ENCODE measurements at regions not wholly inside any gene's neighbourhood (a gene's known extent, or its start where the extent isn't known, plus 50 kb on each side); places are given as distances from the start of the nearest gene placed in this dataset.

- no peak for DNase-seq (ENCODE audit: low spot score, unreplicated experiment)
- TF ChIP-seq CTCF (IDR thresholded peaks at IDR 0.05; ENCODE audit: unreplicated experiment): no peak
- peaks cover 16% of the 10 kb centered on the region for H3K4me1 Mint-ChIP-seq (ENCODE audit: low read depth)
- no peaks in the 10 kb centered on the region for H3K9me3 Mint-ChIP-seq (ENCODE audit: low read depth)
- no peak overlapping the region for H3K27ac Mint-ChIP-seq
- no peaks in the 10 kb centered on the region for H3K36me3 Mint-ChIP-seq (ENCODE audit: insufficient read depth)
- peaks cover 30% of the 10 kb centered on the region for H3K27me3 Mint-ChIP-seq
- H3K4me3 Mint-ChIP-seq (ENCODE audit: low read depth): no peak overlapping the region
Observed at GRCh38 chr20:39214828-39215227, 252.7 kb downstream of the DHX35 start.

- Mint-ChIP-seq H3K4me1 (ENCODE audit: low read depth) (peaks cover 16% of the 10 kb centered on the region), H3K4me3 (ENCODE audit: low read depth) (no peak overlapping the region), H3K36me3 (ENCODE audit: insufficient read depth) (no peaks in the 10 kb centered on the region), H3K9me3 (ENCODE audit: low read depth) (no peaks in the 10 kb centered on the region), H3K27me3 (peaks cover 25% of the 10 kb centered on the region), H3K27ac (no peak overlapping the region)
- TF ChIP-seq CTCF (IDR thresholded peaks at IDR 0.05; ENCODE audit: unreplicated experiment): no peak
- no peak for DNase-seq (ENCODE audit: low spot score, unreplicated experiment)
Observed at GRCh38 chr20:39213476-39214145, 251.5 kb downstream of the DHX35 start.

GRCh38 chr20:39211060-39211748, 249.1 kb downstream of the DHX35 start:
- H3K9me3 Mint-ChIP-seq (ENCODE audit: low read depth): no peaks in the 10 kb centered on the region
- H3K4me3 Mint-ChIP-seq (ENCODE audit: low read depth): no peak overlapping the region
- no peaks in the 10 kb centered on the region for H3K36me3 Mint-ChIP-seq (ENCODE audit: insufficient read depth)
- peaks cover 20% of the 10 kb centered on the region for H3K27me3 Mint-ChIP-seq
- DNase-seq (ENCODE audit: low spot score, unreplicated experiment): no peak
- TF ChIP-seq CTCF (IDR thresholded peaks at IDR 0.05; ENCODE audit: unreplicated experiment): no peak
- peaks cover 16% of the 10 kb centered on the region for H3K4me1 Mint-ChIP-seq (ENCODE audit: low read depth)
- H3K27ac Mint-ChIP-seq: no peak overlapping the region

- no peak overlapping the region for H3K4me3 Mint-ChIP-seq (ENCODE audit: low read depth)
- TF ChIP-seq CTCF (IDR thresholded peaks at IDR 0.05; ENCODE audit: unreplicated experiment): no peak
- H3K4me1 Mint-ChIP-seq (ENCODE audit: low read depth): peaks cover 16% of the 10 kb centered on the region
- no peaks in the 10 kb centered on the region for H3K36me3 Mint-ChIP-seq (ENCODE audit: insufficient read depth)
- no peaks in the 10 kb centered on the region for H3K9me3 Mint-ChIP-seq (ENCODE audit: low read depth)
- DNase-seq (ENCODE audit: low spot score, unreplicated experiment): no peak
- H3K27me3 Mint-ChIP-seq: peaks cover 16% of the 10 kb centered on the region
- no peak overlapping the region for H3K27ac Mint-ChIP-seq
Observed at GRCh38 chr20:39210341-39211036, 248.3 kb downstream of the DHX35 start.

GRCh38 chr20:39206899-39207564, 244.9 kb downstream of the DHX35 start:
- Mint-ChIP-seq H3K4me1 (ENCODE audit: low read depth) (peaks cover 21% of the 10 kb centered on the region), H3K4me3 (ENCODE audit: low read depth) (no peak overlapping the region), H3K36me3 (ENCODE audit: insufficient read depth) (no peaks in the 10 kb centered on the region), H3K27me3 (peaks cover 13% of the 10 kb centered on the region), H3K9me3 (ENCODE audit: low read depth) (peaks cover 4% of the 10 kb centered on the region), H3K27ac (no peak overlapping the region)
- no peak for DNase-seq (ENCODE audit: low spot score, unreplicated experiment)
- no peak for TF ChIP-seq CTCF (IDR thresholded peaks at IDR 0.05; ENCODE audit: unreplicated experiment)

Measured in progenitor cell of endocrine pancreas (in vitro differentiated cells).